GM12891 (cell line): ENCODE measurements at regions not wholly inside any gene's neighbourhood (a gene's known extent, or its start where the extent isn't known, plus 50 kb on each side); places are given as distances from the start of the nearest gene placed in this dataset.

Experiments used
- DNase-seq: peaks from one replicate; pipeline ENCODE4 v3.0.0; 2011; ENCODE audit warnings: low spot score; ENCODE audit not compliant: insufficient read length
- FAIRE-seq: peaks from 2 replicates; lab custom pipeline; 2011; peaks lifted over from hg19 to GRCh38; lab: Jason Lieb, UNC
- PAX5 ChIP-seq: IDR thresholded peaks from 2 replicates; pipeline ENCODE4 v1.6.1; 2011; ENCODE audit warnings: low read length, moderate library complexity, mild to moderate bottlenecking; ENCODE audit not compliant: insufficient read depth, severe bottlenecking
- POLR2A ChIP-seq: IDR thresholded peaks from 2 replicates; pipeline ENCODE4 v1.6.1; 2011; ENCODE audit warnings: low read depth, low read length, control low read depth
- POLR2AphosphoS5 ChIP-seq: IDR thresholded peaks from 2 replicates; pipeline ENCODE4 v1.6.1; 2011; ENCODE audit warnings: low read depth, low read length, control low read depth
- POU2F2 ChIP-seq: IDR thresholded peaks from 2 replicates; pipeline ENCODE4 v1.6.1; 2011; ENCODE audit warnings: low read depth, mild to moderate bottlenecking, control low read depth, low read length, moderate library complexity
- SPI1 ChIP-seq: IDR thresholded peaks from 2 replicates; pipeline ENCODE4 v1.6.1; 2011; ENCODE audit warnings: low read depth, low read length, control low read depth
- TAF1 ChIP-seq: IDR thresholded peaks from 2 replicates; pipeline ENCODE4 v1.6.1; 2011; ENCODE audit warnings: low read depth, low read length, control low read depth

DNA sequence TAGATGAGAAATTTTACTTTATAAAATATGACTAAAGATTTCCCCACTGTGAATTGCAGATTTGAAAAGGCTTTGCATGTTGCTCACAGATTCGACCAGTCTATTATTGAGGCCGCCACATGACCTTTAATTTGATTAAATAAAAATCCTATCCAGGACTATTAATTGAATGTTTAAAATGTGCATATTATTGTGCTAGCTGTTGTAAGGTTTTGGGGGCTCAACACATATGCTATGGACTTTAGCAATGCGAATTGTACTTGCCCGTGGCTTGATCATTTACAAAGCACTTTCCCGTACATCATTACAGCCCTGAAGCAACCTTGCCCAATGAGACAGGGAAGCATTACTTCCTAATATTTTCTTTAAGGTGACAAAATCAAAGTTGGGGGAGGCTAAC lies 243.0 kb downstream of the ACTR3B start:
- TF ChIP-seq TAF1 (no peak), SPI1 (no peak), PAX5 (no peak), POLR2AphosphoS5 (no peak)
- FAIRE-seq (no peak), DNase-seq (no peak)

DNA sequence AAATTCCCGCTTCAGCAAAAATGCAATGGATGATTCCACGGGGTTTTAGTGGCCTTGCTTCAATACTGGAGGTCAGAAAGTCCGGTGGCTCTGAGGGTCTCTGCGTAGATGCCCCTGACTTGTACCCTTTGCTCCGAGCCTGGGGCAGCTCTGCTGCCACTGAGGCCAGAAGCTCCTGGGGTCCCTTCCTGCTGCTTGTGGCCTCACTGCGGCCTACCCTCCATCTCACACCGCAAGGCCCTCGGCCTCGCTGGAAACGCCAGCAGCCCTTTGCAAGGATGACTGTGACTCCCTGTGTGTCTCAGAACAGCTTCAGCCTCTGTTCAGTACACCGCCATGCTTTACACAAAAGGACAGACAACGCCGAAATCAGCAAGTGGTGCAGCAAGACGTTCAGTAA lies 244.8 kb downstream of the ACTR3B start:
- TF ChIP-seq POLR2AphosphoS5 (no peak), SPI1 (no peak), POLR2A (no peak), TAF1 (no peak), POU2F2 (no peak), PAX5 (no peak)
- no peak for FAIRE-seq
- DNase-seq: no peak

DNA sequence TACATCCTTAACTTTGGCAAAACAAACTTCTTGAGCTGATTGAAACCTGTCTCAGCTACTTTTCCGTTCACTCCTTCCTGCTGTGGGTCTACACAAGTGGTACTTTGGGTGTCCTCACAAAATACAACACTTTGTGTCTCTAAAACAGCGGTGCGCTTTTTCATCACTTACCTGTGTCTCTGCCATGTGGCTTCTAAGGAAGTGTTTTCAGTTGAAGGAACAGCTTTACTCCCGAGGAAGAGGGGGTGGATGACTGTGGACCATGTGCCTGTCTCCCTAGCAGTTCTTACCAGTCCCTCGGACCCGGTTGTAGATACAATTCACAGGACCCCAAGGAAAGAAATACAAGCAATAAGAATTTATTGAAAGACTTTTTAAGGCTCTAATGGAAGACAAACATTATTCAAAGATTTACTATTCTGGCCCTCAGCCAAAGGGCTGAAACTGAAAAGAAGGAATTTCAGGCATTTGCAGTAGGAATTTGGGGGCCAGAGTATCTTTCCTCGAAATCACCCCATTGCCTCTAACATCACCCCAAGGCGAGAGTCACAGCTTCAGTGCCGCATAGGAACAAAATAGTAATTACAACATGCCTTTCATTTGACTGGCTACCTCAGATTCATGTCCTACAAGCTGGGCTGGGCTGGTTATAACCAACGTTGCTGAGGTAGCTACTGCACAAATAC lies 246.3 kb downstream of the ACTR3B start:
- TF ChIP-seq TAF1: no peak
- no peak for TF ChIP-seq SPI1
- no peak for TF ChIP-seq POU2F2
- no peak for TF ChIP-seq POLR2AphosphoS5
- no peak for TF ChIP-seq POLR2A
- no peak for TF ChIP-seq PAX5
- DNase-seq (no peak), FAIRE-seq (no peak)

DNA sequence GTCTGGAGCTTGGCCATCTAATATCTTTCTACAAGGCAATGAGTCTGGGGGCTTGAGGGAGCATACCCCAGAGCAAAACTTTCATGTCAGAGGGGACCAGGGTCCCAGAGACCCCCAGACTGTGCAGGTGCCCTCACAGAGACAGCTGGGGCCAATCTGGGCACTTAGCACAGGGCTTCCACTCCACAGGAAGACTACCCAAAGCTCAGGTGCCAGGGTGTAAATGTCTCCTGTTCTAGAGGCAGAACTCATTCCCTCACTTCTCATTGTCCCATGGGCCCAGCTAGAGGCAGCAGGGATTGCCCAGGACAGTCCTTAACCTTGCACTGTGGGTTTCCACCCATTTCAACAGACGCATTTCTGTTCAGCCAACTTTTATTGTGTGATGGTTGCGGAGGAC lies 246.9 kb downstream of the ACTR3B start:
- DNase-seq (no peak), FAIRE-seq (no peak)
- TF ChIP-seq PAX5 (no peak), POU2F2 (no peak), TAF1 (no peak), POLR2AphosphoS5 (no peak), SPI1 (no peak), POLR2A (no peak)

DNA sequence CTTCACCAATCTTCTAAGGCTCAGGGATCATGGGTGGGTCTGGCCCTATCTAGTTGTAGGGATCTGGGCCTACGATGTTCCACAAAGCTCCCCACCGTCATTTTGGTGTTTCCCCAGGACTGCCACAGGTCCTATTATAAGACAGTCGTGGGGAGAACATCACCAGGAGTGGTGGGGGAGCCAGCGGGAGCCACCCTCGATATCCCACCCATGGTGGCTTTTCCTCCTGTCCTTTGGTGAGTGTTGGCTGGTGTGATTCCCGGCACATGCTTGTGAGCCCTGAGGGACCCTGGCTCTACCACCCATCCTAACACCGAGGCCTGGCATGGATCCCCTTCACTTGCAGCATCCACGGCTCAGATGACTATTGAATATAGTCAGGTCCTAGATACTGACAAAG lies 247.4 kb downstream of the ACTR3B start:
- TF ChIP-seq TAF1 (no peak), POLR2A (no peak), SPI1 (no peak), POU2F2 (no peak)
- no peak for DNase-seq
- FAIRE-seq: no peak

DNA sequence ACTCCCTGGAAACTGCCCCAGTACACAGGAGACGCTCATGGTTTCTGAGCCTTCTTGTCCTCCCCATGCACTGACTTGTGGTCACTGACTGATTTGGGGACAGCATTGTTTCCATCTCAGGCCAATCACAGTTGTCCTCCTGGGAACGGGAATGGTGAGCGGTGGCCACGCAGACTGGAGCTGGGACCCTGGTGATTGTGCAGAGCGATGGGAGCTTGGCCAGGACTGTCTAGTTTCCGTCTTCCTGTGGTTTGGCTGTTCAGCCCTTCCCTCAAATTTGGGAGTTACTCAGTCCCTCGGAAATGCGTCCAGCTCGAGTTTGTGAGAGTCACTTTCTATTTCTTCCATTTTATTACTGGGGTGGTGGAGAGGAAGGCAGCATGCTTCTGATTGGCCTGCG lies 250.9 kb downstream of the ACTR3B start:
- FAIRE-seq (no peak), DNase-seq (no peak)
- TF ChIP-seq POLR2AphosphoS5: no peak
- TF ChIP-seq POLR2A: no peak
- no peak for TF ChIP-seq TAF1
- no peak for TF ChIP-seq PAX5
- no peak for TF ChIP-seq POU2F2
- no peak for TF ChIP-seq SPI1

DNA sequence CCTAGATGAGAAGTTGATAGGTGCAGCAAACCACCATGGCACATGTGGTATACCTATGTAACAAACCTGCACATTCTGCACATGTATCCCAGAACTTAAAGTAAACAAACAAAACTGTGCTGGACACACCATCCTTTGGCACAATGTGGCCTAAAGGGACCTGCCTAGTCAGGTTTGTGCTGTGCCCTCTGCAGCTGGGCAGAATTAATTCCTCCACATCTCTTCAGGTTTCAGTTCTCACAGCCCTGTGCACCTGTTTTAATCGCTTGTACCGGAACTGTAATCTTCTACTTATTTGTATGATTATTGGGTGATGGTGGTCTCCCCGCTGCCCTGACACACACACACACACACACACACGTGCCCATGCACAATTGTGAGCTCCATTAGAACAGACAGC lies 252.7 kb downstream of the ACTR3B start:
- TF ChIP-seq TAF1: no peak
- no peak for TF ChIP-seq POU2F2
- FAIRE-seq (no peak), DNase-seq (no peak)

DNA sequence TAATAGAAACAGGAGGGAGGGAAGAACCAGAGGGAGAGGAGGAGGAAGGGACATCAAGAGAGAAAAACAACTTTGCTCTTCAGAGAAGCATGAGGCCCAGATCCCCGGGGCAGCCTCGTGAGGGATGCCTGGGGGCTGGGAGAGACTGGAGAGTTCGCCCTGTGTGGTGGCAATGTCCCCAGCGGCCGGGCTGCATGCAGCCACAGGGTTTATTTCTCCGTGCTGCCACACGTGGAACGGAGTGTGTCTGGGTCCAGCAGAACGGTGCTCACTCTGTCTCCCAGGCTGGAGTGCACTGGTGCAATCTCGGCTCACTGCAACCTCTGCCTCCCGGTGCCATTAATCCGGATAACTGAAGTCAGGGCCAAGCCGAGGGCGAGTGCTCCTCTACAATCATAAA lies 257.7 kb downstream of the ACTR3B start:
- no peak for DNase-seq
- TF ChIP-seq SPI1 (no peak), PAX5 (no peak), TAF1 (no peak)
- no peak for FAIRE-seq

DNA sequence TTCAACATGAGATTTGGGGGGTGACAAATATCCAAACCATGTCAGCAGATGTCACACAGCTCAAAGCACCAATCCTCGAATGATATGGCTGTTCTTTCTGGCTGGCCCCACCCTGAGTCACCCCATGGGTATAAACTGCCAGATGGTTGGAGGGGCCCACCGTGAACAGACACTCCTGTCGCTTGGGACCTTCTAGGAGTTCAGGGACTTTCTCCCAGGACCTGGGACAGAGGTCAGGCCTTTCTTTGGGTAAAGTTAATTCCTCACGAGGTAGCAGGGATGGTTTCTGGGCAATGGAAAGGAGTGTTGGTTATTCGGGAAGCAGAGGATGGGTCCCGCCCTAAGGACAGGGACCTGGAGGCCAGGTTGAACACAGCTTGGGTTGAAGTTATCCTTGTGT lies 262.0 kb downstream of the ACTR3B start:
- no peak for TF ChIP-seq POLR2AphosphoS5
- no peak for TF ChIP-seq PAX5
- no peak for TF ChIP-seq POLR2A
- no peak for TF ChIP-seq TAF1
- TF ChIP-seq POU2F2: no peak
- no peak for TF ChIP-seq SPI1
- FAIRE-seq: no peak
- no peak for DNase-seq

DNA sequence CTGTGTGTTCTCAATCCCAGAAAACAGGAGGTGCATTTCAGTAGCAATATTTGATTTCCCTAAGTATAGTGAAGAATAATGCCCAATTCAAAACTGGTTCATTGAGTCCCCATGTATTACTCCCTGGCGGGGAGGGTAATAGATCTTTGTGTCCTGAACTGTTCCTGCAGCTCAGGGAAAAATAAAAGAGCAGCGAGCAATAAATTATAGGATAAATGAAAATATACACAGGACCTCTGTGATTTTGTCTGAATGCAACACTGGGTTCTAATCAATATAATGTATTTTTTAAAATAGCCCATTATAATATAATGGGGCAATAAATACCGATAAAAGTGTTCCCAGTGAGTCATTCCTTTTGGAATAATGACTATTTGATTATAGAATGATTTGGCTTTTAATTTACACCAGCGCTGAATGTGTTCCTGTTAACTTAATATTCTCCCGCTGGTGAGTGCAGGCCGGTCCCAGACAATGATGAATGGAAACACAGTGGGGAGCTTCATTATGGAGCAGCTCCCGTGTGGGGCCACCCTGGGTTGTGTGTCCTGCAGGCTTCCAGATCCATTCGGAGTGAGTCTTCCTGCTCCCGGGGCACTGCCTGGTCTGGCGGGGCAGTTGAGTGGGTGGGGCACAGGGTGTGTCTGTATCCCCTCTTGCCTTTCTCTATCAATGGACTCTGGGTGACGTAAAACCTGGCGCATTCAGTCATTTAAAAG lies 263.1 kb downstream of the ACTR3B start:
- DNase-seq: no peak
- FAIRE-seq: no peak
- no peak for TF ChIP-seq PAX5
- no peak for TF ChIP-seq TAF1
- TF ChIP-seq POLR2A: no peak
- no peak for TF ChIP-seq POLR2AphosphoS5
- no peak for TF ChIP-seq POU2F2
- TF ChIP-seq SPI1: no peak
